GM23248 (cell line): ENCODE measurements at regions not wholly inside any gene's neighbourhood (a gene's known extent, or its start where the extent isn't known, plus 50 kb on each side); places are given as distances from the start of the nearest gene placed in this dataset.

ENCODE experiments used
- DNase-seq: peaks from one replicate; pipeline ENCODE4 v3.0.0-alpha.2; 2015
- H2AFZ ChIP-seq: fragments of 200-600 bp; sonication (generic); 2 replicates; pipeline ENCODE4 v1.6.1; 2016; ENCODE audit warnings: antibody characterized with exemption
- H3F3A ChIP-seq: fragments of 200-600 bp; sonication (generic); 2 replicates; pipeline ENCODE4 v1.6.1; 2016; ENCODE audit warnings: mild to moderate bottlenecking, antibody characterized with exemption, mixed run types; ENCODE audit not compliant: insufficient read depth
- H3K27ac ChIP-seq: fragments of 200-600 bp; sonication (generic); 2 replicates; pipeline ENCODE4 v1.5.1; 2016; ENCODE audit warnings: mild to moderate bottlenecking
- H3K27me3 ChIP-seq: fragments of 200-600 bp; sonication (generic); replicated peaks from 2 replicates; pipeline ENCODE4 v1.6.1; 2016; ENCODE audit warnings: mild to moderate bottlenecking; ENCODE audit not compliant: insufficient read depth
- H3K36me3 ChIP-seq: fragments of 200-600 bp; sonication (generic); 2 replicates; pipeline ENCODE4 v1.6.1; 2016; ENCODE audit warnings: low read depth, mild to moderate bottlenecking
- H3K4me1 ChIP-seq: fragments of 200-600 bp; sonication (generic); 2 replicates; pipeline ENCODE4 v1.6.1; 2016; ENCODE audit warnings: mild to moderate bottlenecking; ENCODE audit not compliant: insufficient read depth
- H3K4me2 ChIP-seq: fragments of 200-600 bp; sonication (generic); one replicate; pipeline ENCODE4 v1.6.1; 2016; ENCODE audit warnings: mild to moderate bottlenecking; ENCODE audit not compliant: unreplicated experiment
- H3K4me3 ChIP-seq: fragments of 200-600 bp; sonication (generic); 2 replicates; pipeline ENCODE4 v1.5.1; 2016; ENCODE audit warnings: mild to moderate bottlenecking
- H3K79me2 ChIP-seq: fragments of 200-600 bp; sonication (generic); 2 replicates; pipeline ENCODE4 v1.6.1; 2016; ENCODE audit warnings: mild to moderate bottlenecking; ENCODE audit not compliant: insufficient read depth
- H3K9ac ChIP-seq: fragments of 200-600 bp; sonication (generic); 2 replicates; pipeline ENCODE4 v1.6.1; 2016; ENCODE audit warnings: mild to moderate bottlenecking
- H3K9me2 ChIP-seq: fragments of 200-600 bp; sonication (generic); 2 replicates; pipeline ENCODE4 v1.6.1; 2016; ENCODE audit warnings: mixed run types, mild to moderate bottlenecking, moderate library complexity; ENCODE audit not compliant: insufficient read depth
- H3K9me3 ChIP-seq: fragments of 200-600 bp; sonication (generic); one replicate; pipeline ENCODE4 v1.6.1; 2017; ENCODE audit warnings: low read depth
- H4K20me1 ChIP-seq: fragments of 200-600 bp; sonication (generic); 2 replicates; pipeline ENCODE4 v1.6.0; 2016; ENCODE audit not compliant: insufficient read depth
- EZH2 ChIP-seq: fragments of 200-600 bp; sonication (generic); IDR thresholded peaks from 2 replicates; pipeline ENCODE4 v1.6.1; 2018; ENCODE audit warnings: antibody characterized with exemption, mild to moderate bottlenecking; ENCODE audit not compliant: insufficient read depth, poor library complexity, severe bottlenecking
- EZH2phosphoT487 ChIP-seq: fragments of 200-600 bp; sonication (generic); IDR thresholded peaks from 2 replicates; pipeline ENCODE4 v1.6.1; 2018; ENCODE audit warnings: antibody characterized with exemption, moderate library complexity, mild to moderate bottlenecking, low read depth; ENCODE audit not compliant: insufficient read depth
- WGBS, 2 experiments: methylation state at CpG; one replicate each; pipeline ENCODE4 v1.1.6; 2015 to 2017; ENCODE audit warnings: low lambda C conversion rate in 2 of 2, low coverage in 1 of 2; ENCODE audit errors: missing lambda C conversion rate in 2 of 2; 5-methylcytosine and 5-hydroxymethylcytosine counted together
- in situ Hi-C: fragments of 300-500 bp; cut with MboI; formaldehyde crosslinking; loops from 2 replicates; pipeline ENCODE4 v1.15.0; 2020

DNA sequence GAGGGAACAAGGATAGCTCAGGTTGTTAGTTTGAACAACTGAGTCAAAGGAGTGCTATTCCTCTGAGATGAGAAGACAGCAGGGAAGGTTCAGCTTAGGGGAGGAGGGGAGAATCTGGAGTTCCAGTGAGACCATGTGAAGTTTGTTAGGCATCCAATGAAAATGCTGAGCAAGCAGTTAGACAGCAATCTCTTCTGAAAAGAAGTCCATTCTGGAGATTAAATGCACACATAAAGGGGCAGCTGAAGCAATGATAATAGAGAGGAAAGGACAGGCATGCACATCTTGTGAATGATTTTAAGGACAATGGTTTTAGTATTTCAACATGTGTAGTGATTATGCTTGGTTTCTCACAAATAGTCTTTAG lies 89.7 kb upstream of the GHITM start:
- Histone ChIP-seq H4K20me1 (no peaks in the 10 kb centered on the region), H3K9ac (no peak overlapping the region), H3K36me3 (no peaks in the 10 kb centered on the region), H3K4me2 (no peak overlapping the region), H3K27ac (no peak overlapping the region), H3K9me2 (no peaks in the 10 kb centered on the region), H3K9me3 (no peaks in the 10 kb centered on the region), H3K4me3 (no peak overlapping the region), H3K79me2 (no peaks in the 10 kb centered on the region), H3K27me3 (no peaks in the 10 kb centered on the region), H2AFZ (no peak overlapping the region), H3F3A (no peaks in the 10 kb centered on the region), H3K4me1 (no peaks in the 10 kb centered on the region)
- no peak for TF ChIP-seq EZH2
- no peak for TF ChIP-seq EZH2phosphoT487
- in situ Hi-C loops, result no loop called here
- no peak for DNase-seq

DNA sequence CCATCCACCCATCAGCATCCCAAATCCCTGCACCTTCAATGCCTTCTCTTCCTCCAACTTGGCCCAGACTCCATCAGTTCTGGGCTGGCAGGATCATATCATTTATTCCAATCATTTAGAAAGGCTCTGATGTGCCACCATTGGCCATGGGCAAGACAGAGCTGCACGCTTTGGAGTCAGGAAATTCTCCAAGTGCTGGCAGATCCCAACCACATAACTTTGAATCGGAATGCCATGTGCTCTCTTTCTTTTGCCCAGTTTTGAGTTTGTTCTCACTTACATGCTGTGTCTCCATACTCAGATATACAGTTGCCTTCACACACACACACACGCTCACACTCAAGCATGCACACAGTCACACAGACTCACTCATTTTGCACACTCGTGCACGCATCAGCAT lies 85.7 kb upstream of the GHITM start:
- in situ Hi-C loops, result no loop called here

DNA sequence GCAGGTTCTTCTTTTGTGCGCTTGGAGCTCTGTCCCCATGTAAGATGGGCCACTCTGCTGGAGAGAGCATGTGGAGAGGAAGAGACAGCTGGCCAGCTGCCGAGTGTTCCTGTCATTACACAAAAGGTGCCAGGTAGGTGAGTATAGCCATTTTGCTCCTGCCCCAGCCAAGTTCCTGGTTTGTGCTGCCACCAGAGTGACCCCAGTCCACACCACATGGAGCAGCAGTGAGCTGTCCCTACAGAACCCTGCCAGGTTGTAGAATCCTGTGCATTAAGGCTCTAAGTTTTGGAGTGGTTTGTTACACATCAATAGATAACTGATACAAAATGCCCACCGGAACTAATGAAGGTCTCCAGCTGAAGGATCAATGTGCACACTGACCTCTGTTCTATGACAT lies 84.6 kb upstream of the GHITM start:
- Histone ChIP-seq H3F3A (no peaks in the 10 kb centered on the region), H3K4me1 (no peaks in the 10 kb centered on the region), H2AFZ (no peak overlapping the region), H4K20me1 (no peaks in the 10 kb centered on the region), H3K79me2 (no peaks in the 10 kb centered on the region), H3K36me3 (no peaks in the 10 kb centered on the region), H3K4me3 (no peak overlapping the region), H3K9me2 (no peaks in the 10 kb centered on the region), H3K27ac (no peak overlapping the region), H3K9me3 (no peaks in the 10 kb centered on the region), H3K27me3 (no peaks in the 10 kb centered on the region), H3K4me2 (no peak overlapping the region), H3K9ac (no peak overlapping the region)
- no peak for TF ChIP-seq EZH2
- no peak for TF ChIP-seq EZH2phosphoT487
- in situ Hi-C loops, result no loop called here
- whole genome bisulfite sequencing, 2 experiments, result 18 to 42% methylated on average over 3 of the region's 3 CpGs
- no peak for DNase-seq

More for the DNA sequence above, 85.7 kb upstream of the GHITM start:
- H3K79me2 ChIP-seq, result no peaks in the 10 kb centered on the region
- H3K4me1 ChIP-seq, result no peaks in the 10 kb centered on the region
- 20 to 29% methylated on average over 5 of the region's 5 CpGs for WGBS, 2 experiments
- H3K36me3 ChIP-seq, result no peaks in the 10 kb centered on the region
- H3K4me2 ChIP-seq, result no peak overlapping the region
- no peak for DNase-seq
- H4K20me1 ChIP-seq, result no peaks in the 10 kb centered on the region
- H3K27me3 ChIP-seq, result no peaks in the 10 kb centered on the region
- no peaks in the 10 kb centered on the region for H3F3A ChIP-seq
- H2AFZ ChIP-seq, result no peak overlapping the region
- no peak overlapping the region for H3K9ac ChIP-seq
- TF ChIP-seq EZH2phosphoT487 (no peak), EZH2 (no peak)
- H3K9me2 ChIP-seq, result no peaks in the 10 kb centered on the region
- H3K9me3 ChIP-seq, result no peaks in the 10 kb centered on the region
- no peak overlapping the region for H3K27ac ChIP-seq
- no peak overlapping the region for H3K4me3 ChIP-seq

DNA sequence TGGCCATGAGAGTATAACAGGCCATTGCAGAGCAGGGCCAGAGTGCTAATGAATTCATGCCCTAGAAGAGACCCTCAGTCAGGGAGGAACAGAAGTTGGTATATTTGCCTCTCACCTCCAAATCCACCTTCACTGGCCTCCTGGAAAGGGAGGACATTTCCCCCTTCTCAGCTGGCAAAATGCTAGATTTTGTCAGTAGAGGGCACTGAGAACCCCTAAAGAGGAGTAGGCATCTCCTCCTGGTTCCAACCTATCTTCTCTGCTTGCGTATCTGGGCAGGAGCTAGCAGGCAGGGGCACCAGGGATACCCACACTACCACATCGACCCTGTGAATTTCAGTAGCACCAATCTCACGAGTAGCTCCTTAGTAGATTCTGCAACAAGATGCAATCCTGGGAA lies 79.8 kb upstream of the GHITM start:
- 24 to 31% methylated on average over 3 of the region's 3 CpGs for WGBS, 2 experiments
- Histone ChIP-seq H3K9me2 (no peaks in the 10 kb centered on the region), H3K9me3 (no peaks in the 10 kb centered on the region), H3K9ac (no peak overlapping the region), H3K36me3 (no peaks in the 10 kb centered on the region), H3K4me2 (no peak overlapping the region), H3K79me2 (no peaks in the 10 kb centered on the region), H4K20me1 (no peaks in the 10 kb centered on the region), H3K27ac (no peak overlapping the region), H3K27me3 (no peaks in the 10 kb centered on the region), H3K4me3 (no peak overlapping the region), H3F3A (no peaks in the 10 kb centered on the region), H2AFZ (no peak overlapping the region), H3K4me1 (no peaks in the 10 kb centered on the region)
- TF ChIP-seq EZH2phosphoT487 (no peak), EZH2 (no peak)
- in situ Hi-C loops, result no loop called here
- no peak for DNase-seq

DNA sequence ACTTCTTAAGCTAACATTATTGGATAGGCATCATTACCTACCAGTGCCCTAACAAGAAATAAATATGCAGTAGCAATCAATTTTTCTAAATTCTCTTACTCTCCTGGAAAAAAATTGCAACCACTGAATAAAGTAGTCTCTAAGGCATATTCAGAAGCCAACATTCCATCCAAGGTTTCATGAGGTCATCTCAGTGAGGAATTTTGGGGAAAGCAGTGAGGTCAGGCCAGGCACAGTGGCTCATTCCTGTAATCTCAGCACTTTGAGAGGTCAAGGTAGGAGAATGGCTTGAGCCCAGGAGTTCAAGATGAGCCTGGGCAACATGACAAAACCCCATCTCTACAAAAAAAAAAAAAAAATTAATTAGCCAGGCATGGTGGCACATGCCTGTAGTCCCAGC lies 75.9 kb upstream of the GHITM start:
- Histone ChIP-seq H3K9me3 (no peaks in the 10 kb centered on the region), H3K27me3 (no peaks in the 10 kb centered on the region), H3K79me2 (no peaks in the 10 kb centered on the region), H2AFZ (no peak overlapping the region), H3F3A (no peaks in the 10 kb centered on the region), H3K4me2 (no peak overlapping the region), H3K36me3 (no peaks in the 10 kb centered on the region), H4K20me1 (no peaks in the 10 kb centered on the region), H3K4me3 (no peak overlapping the region), H3K27ac (no peak overlapping the region), H3K9ac (no peak overlapping the region), H3K4me1 (no peaks in the 10 kb centered on the region), H3K9me2 (no peaks in the 10 kb centered on the region)
- no peak for DNase-seq
- TF ChIP-seq EZH2 (no peak), EZH2phosphoT487 (no peak)
- in situ Hi-C loops, result no loop called here
